NCI-H2227 (cell line): ENCODE measurements at regions not wholly inside any gene's neighbourhood (a gene's known extent, or its start where the extent isn't known, plus 50 kb on each side); places are given as distances from the start of the nearest gene placed in this dataset.

Experiments used
- DNase-seq: peaks from one replicate; lab custom pipeline; 2025; ENCODE audit not compliant: unreplicated experiment; lab: John Stamatoyannopoulos, UW

- DNase-seq = no peak
Measured at GRCh38 chr5:68957591-68957990, 136.2 kb upstream of the SLC30A5 start.

DNA sequence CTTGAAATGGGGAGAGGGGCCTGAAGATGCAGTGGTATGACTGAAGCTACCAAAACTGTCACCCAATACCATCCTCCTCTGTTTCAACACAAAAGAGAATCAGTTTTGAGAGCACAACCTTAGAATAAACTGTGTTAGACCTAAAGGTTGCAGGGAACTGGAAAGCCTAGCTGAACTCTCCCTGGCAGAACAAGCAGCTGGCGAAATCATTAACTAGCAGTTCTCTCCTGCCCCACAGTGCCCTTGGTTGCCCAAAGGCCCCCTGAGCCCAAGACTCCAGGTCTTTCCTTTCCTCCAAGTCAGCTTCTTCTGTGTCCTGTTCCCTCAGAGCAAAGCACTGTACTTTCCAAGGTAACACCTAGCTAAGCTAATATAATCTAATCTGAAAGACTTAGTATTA lies 135.4 kb upstream of the SLC30A5 start:
- DNase-seq = no peak

DNA sequence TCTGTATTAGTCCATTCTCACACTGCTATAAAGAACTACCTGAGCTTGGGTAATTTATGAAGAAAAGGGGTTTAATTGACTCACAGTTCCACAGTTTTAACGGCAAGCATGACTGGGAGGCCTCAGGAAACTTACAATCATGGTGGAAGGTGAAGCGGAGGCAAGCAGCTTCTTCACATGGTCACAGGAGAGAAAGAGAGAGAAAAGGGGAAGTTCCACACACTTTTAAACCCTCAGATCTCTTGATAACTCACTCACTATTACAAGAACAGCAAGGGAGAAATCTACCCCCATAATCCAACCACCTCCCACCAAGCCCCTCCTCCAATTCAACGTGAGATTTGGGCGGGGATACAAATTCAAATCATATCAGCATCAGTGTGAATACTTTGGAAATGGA lies 133.4 kb upstream of the SLC30A5 start:
- no peak for DNase-seq

GRCh38 chr5:68960961-68961360 lies 132.9 kb upstream of the SLC30A5 start:
- no peak for DNase-seq

DNA sequence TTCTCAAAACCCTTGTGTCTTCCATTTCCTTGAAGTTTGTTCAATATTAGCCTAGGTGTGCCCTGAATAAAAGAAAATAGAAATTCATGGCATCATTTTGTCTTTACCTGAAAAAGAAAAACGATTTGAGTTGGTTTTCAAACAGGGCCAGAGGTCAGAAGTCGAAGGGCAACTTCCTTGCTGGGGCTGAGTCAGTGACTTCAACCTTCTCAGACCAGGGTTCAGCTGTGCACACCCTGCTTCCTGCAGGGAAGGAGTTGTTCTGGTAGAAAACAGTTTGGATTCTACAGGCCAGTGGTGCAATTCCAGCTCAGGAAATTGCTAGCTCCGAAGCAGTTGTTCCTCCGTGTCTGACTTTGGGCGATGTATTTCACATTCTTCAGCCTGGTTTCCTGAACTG lies 132.1 kb upstream of the SLC30A5 start:
- no peak for DNase-seq

- peak; percentile 50 for DNase-seq
Measured at GRCh38 chr5:68962757-68963484, 130.9 kb upstream of the SLC30A5 start.

GRCh38 chr5:68964679-68965078 lies 129.1 kb upstream of the SLC30A5 start:
- DNase-seq = no peak

GRCh38 chr5:68965926-68966325 lies 127.9 kb upstream of the SLC30A5 start:
- no peak for DNase-seq

DNA sequence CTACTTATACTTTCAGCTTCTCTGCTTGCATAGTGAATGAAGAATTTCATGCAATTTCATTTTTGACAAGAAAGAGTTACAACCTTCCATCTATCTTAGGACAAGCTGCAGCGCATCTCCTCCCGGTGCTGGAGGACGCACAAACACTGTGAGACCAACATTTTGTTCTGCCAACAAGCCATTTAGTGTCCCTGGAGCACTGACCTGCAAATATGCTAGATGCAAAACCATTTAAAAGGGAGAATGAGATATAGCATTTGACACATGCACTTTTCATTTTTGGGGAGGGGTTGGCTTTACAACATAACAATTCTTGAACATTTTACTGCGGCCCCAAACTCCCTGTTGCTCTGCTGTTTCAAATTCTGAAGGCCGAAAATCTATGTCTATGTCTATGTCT lies 127.2 kb upstream of the SLC30A5 start:
- DNase-seq = no peak

DNA sequence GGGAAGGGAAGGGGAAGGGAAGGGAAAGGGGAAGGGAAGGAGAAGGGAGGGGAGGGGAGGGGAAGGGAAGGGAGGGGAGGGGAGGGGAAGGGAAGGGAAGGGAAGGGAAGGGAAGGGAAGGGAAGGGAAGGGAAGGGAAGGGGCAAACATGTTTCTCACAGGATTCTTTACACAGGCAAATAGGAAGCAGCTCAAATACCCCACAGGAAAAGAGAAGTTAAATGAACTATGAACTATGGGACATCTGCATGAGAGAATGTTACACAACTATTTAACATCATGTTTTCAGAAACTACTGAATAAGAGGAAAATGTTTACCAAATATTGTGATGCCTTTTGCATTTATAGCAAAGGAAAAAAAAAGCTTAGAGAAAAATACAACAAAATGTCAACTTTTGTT lies 125.4 kb upstream of the SLC30A5 start:
- DNase-seq = no peak

GRCh38 chr5:68970617-68971016 lies 123.2 kb upstream of the SLC30A5 start:
- no peak for DNase-seq

GRCh38 chr5:68973696-68974095 lies 120.1 kb upstream of the SLC30A5 start:
- no peak for DNase-seq

DNA sequence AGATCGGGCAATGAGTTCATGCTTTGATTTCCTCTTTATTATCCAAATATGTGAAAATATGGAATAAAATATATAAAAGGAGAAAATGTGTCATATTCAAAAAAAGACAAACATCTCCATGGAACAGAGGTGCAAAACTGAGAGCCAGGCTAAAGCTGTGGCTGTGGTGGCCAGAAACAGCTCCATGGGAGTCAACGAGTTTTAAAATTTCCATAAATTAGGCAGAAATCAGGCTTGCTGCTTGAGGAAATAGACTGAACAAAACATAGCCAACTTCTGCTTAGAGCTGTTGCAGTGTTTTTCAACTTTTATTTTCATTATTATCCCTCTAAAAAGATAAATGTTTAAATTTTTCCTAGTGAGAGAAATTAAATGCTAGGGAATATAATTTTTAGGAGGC lies 110.8 kb upstream of the SLC30A5 start:
- DNase-seq = no peak

- DNase-seq = no peak
Measured at GRCh38 chr5:68983959-68984358, 109.9 kb upstream of the SLC30A5 start.

DNA sequence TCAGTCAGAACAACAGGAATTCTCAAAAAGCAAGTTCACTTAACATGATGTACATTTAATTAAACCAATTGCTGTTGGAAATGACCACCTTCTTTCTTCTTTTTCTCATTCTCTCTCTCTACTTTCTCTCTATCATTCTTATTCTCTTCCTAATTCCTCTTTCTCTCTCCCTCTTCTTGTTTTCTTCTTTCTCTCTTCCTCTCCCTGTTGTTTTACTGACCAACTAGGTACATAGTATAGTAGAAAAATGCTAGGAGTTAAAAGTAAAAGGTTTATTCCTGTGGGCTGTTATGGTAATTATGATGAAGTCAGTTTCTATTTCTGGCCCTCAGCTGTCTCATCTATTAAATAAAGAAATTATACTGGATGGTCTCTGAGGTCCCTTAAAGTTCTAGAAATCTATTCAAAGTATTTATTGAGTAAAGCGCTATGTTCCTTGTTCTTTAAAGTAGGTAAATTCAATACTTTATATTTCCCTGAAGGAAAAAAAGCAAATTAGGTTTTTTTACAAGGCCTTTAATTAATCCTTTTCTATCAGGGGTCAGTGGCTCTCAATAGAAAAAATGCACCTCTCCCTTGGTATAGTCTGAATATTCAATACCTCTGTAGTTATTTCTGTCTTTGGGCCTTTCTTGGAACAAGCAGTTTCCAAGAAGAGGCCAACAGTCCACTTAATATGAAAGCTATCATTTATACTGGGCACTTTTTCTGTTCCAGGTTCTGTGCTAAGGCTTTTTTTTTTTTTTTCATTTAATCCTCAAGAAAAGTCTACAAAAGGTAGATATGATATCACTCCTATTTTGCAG lies 102.3 kb upstream of the SLC30A5 start:
- DNase-seq = no peak

DNA sequence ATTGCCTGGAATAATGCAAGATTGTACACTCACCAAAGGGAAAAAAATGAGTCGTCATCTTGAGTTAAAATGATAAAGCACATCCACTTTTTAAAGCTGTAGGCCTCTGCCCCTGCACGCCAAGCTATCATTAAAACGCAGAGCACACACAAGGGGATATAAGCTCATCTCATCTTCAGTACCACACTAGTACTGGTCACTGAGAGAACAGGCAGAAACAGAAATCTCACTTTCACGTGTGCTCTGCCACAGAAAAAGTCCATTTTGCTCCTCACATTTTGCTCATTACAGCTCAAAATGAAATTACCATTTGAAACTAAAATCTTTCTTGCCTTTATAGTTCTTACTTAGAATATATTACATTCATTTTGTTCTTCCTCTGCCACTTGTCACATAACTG lies 99.2 kb upstream of the SLC30A5 start:
- DNase-seq = peak; percentile 48

DNA sequence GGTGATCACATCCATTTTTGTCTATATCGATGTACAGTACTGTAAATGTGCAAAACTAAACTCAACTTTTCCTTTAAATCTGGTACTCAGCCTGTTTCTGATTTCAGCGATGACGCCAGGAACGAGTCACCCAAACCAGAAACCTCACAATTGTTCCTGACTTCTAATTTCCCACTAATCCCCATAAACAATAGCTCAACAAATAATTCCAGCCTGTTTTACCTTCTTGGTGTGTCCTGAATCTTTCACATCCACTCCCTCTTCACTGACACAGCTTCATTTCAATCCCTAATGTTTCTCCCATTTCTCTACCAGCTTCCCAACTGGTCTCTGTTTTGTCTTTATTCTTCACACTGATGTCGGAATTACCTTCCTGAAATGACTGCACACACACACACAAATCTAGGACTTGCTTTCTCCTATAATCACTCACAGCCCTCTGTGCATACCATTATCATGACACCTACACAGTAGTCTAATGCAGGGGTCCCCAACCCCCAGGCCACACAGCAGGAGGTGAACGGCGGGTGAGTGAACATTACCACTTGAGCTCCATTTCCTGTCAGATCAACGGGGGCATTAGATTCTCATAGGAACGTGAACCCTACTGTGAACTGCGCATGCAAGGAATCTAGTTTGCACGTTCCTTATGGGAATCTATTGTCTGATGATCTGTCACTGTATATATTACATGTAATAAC lies 97.8 kb upstream of the SLC30A5 start:
- no peak for DNase-seq

DNA sequence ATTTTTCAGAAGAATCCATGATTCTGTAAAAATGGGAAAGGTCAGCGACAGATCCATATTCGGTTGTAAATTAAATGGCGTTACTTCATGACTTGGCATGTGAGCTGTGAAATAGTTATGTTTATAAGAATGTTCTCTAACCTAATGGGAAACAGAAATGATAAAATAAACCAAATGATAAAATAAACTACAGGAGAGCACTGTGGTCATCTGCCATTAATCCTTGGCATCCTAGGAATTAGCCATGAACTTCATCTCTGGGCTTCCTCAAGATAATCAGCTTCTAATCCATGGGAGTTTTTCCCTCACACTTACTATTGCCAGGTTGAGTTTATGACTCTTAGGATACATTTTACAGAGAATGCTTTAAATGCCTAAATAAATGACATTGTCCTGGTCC lies 94.6 kb upstream of the SLC30A5 start:
- no peak for DNase-seq

DNA sequence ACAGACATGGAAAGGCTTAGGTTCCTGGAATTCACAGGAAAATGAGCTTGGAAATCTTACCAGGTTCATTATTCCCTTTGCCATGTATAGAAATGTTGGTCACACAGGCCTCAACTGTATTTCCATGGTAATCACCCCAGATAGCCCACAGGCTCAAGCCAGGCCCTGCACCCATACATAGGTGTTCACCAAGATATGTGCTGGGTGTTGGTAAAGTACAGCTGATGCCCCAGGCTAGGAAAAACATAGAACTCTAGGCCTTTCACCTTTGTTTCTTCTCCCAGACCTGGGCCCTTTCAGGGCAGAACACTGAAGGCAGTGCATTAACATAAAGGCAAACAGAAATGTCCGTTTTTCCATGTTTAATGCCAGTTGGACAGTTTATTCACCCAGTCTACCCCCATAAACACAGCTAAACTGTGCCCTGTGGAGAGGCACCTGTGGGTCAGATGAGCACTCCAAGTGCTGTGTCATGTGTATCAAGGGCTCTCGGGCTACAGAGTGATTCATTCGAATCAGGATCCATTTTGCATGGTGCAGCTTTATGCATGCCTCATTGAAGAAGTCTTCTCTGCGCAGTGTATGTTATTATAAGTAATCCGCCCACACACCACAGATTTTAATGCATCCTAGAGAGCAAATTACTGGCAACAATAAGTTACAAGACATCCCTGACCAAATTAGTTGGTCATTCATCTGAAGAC lies 93.4 kb upstream of the SLC30A5 start:
- DNase-seq = no peak

- DNase-seq = no peak
Measured at GRCh38 chr5:69000949-69001348, 92.9 kb upstream of the SLC30A5 start.

GRCh38 chr5:69001627-69002026 lies 92.2 kb upstream of the SLC30A5 start:
- no peak for DNase-seq
